Activated T-cell treated with anti-CD3 and anti-CD28 coated beads, Interleukin-2, amount 50 U/mL, for 72 hours (primary cell): ENCODE measurements at regions not wholly inside any gene's neighbourhood (a gene's known extent, or its start where the extent isn't known, plus 50 kb on each side); places are given as distances from the start of the nearest gene placed in this dataset.

ENCODE experiments used
- ATAC-seq, 2 donors: fragments of 150-1000 bp; cut with Tn5 transposase; replicated peaks in 1 of 2; 2 replicates each; pipeline ENCODE4 v1.10.0; 2021; ENCODE audit warnings: moderate library complexity in 2 of 2, mild to moderate bottlenecking in 1 of 2
- DNase-seq, 2 donors: peaks; one replicate each; pipeline ENCODE4 v3.0.0; 2021 to 2022; ENCODE audit warnings: mixed read lengths in 1 of 2
- H3K27ac Mint-ChIP-seq: one replicate; pipeline ENCODE4 v1.8.0; 2022; ENCODE audit warnings: mild to moderate bottlenecking, moderate library complexity, mixed read lengths
- H3K27me3 Mint-ChIP-seq: one replicate; pipeline ENCODE4 v1.8.0; 2022; ENCODE audit warnings: low read depth, mixed read lengths
- H3K36me3 Mint-ChIP-seq, 2 donors: one replicate each; pipeline ENCODE4 v1.8.0; 2022; ENCODE audit warnings: mixed read lengths in 2 of 2, mild to moderate bottlenecking in 1 of 2; ENCODE audit not compliant: insufficient read depth in 2 of 2
- H3K4me1 Mint-ChIP-seq: one replicate; pipeline ENCODE4 v1.8.0; 2022; ENCODE audit warnings: low read depth, mixed read lengths
- H3K4me3 Mint-ChIP-seq, 2 donors: one replicate each; pipeline ENCODE4 v1.8.0; 2022; ENCODE audit warnings: mild to moderate bottlenecking in 2 of 2, mixed read lengths in 2 of 2, moderate library complexity in 2 of 2
- H3K9me3 Mint-ChIP-seq, 2 donors: one replicate each; pipeline ENCODE4 v1.8.0; 2022; ENCODE audit warnings: mixed read lengths in 2 of 2

DNA sequence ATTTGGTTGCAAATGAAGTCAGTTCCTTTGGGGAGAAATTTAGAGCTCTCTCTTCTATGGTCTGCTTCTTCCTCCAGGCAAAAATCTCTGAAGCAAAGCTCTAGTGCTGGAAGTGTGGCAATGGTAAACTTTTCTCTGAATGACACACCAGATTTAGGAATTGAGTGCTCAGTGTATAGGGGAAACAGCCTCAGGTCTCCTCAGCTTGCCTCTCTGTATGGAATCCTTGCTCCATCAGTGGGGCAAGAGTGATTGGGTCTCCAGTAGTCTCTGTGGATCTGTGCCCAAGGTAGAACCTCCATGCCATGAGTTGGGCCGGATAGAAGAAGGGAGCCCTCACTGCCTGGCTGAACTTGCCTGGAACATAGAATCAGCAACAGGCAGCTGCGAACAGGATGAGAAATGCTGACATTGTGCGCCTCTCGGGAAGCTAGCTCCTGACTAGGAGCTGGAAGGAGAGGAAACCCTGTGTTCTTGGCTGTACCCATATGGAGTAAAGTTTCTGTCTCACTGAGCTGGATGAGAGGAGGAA, 156.1 kb downstream of the WNT7A start:
- DNase-seq (no peak), ATAC-seq (no peak)
- Mint-ChIP-seq H3K4me3 (no peak overlapping the region), H3K4me1 (no peaks in the 10 kb centered on the region), H3K9me3 (peaks cover 2 to 13% of the 10 kb centered on the region in 2 donors), H3K27ac (no peak overlapping the region), H3K27me3 (peaks cover 15% of the 10 kb centered on the region), H3K36me3 (peaks cover 6 to 8% of the 10 kb centered on the region in 2 donors)

DNA sequence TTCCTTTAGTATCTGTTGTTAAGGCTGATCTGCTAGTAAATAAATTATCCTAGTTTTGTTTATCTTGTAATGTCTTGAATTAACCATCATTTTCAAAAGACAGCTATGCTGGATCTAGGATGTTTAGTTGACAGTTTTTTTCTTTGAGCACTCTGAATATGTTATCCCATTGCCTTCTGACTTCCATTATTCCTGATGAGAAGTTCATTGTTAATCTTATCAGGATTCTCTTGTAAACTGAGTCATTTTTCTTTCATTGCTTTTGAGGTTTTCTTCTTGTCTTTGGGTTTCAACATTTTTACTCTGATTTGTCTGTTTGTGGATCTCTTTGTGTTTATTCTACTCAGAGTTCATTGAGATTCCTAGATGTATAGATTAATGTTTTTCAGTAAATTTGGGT, 157.7 kb downstream of the WNT7A start:
- Mint-ChIP-seq H3K27ac (no peak overlapping the region), H3K4me1 (no peaks in the 10 kb centered on the region)
- ATAC-seq: no peak

DNA sequence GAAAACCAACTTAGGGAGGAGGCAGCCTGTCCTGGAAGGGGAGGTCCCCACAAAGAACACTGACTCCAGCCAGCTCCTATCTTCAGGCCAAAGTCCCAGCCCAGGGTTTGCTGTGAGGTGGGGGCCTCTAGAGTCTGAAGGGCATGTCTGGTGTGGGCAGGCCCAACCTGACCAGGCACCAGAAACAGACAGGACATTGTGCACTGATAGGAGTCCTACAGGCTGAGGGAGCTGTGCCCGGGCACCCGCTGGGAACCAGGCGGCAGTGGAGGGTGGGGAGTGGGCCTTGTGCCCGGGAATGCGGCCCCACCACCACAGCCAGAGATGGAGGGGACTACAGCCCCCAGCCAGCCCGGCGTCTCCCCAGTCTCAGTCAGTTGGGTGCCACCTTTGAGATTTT, 161.4 kb downstream of the WNT7A start:
- ATAC-seq: no peak
- Mint-ChIP-seq H3K4me3 (no peak overlapping the region), H3K9me3 (peaks cover 8 to 16% of the 10 kb centered on the region in 2 donors), H3K27me3 (no peaks in the 10 kb centered on the region), H3K4me1 (no peaks in the 10 kb centered on the region), H3K36me3 (peaks cover 4 to 7% of the 10 kb centered on the region in 2 donors), H3K27ac (no peak overlapping the region)
- DNase-seq: no peak

More for the DNA sequence above, 157.7 kb downstream of the WNT7A start:
- no peak for DNase-seq
- peaks cover 10% of the 10 kb centered on the region for H3K27me3 Mint-ChIP-seq
- peaks cover 4 to 8% of the 10 kb centered on the region in 2 donors for H3K36me3 Mint-ChIP-seq
- H3K9me3 Mint-ChIP-seq: peaks cover 2 to 13% of the 10 kb centered on the region in 2 donors
- H3K4me3 Mint-ChIP-seq: no peak overlapping the region

DNA sequence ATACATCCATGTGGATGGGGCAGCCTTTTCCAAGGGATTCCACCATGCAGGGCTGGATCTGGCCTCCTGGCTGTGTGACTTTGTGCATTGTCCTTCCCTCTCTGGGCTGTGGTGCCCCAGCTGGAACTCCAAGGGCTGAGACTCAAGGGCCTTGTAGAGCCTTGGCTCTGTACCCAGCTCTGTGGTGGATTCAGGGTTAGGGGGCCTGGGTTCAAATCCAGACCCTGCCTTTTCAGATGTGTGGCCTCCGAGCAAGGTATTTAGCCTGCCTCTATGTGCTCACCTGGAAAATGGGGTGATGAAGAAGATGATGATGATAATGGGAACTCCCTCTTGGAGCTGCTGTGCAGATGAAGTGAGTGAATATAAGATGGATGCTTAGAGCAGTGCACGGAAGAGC, 161.9 kb downstream of the WNT7A start:
- Mint-ChIP-seq H3K36me3 (peaks cover 3 to 4% of the 10 kb centered on the region in 2 donors), H3K4me3 (no peak overlapping the region), H3K4me1 (no peaks in the 10 kb centered on the region), H3K27me3 (no peaks in the 10 kb centered on the region), H3K27ac (no peak overlapping the region), H3K9me3 (peaks cover 9 to 18% of the 10 kb centered on the region in 2 donors)
- DNase-seq (no peak), ATAC-seq (no peak)

DNA sequence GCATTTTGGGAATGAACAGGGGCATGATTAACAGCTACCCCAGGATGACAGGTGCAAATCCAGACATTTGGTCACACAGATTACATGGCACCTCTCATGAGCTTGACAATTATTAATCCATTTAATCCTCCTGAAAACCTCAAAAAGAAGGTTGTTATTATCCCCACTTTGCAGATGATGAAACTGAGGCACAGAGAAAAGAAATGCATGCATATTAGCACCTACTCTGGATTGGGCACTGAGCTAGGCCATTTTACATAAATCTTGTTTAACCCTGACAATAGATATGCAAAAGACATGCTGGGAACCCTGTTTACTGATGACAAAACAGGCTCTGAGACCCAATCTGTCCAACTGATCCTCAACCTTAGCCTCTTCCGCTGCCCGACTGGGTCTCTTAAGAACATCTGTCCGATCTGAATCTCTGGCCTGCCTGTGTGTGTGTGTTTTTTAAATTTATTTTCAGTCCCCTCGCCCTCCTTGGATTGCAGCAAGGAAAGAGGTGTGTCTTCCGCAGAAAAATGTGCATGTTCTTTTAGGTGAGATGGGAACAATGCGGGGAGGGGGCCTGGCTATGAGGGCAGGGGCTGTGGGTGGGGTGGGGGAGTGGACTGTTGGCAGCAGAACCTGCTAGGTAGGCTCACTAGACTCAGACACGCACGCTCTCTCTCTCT, 162.5 kb downstream of the WNT7A start:
- Mint-ChIP-seq H3K27me3 (no peaks in the 10 kb centered on the region), H3K36me3 (peaks cover 0 to 2% of the 10 kb centered on the region in 2 donors), H3K4me3 (no peak overlapping the region), H3K9me3 (peaks cover 9 to 16% of the 10 kb centered on the region in 2 donors), H3K4me1 (no peaks in the 10 kb centered on the region), H3K27ac (no peak overlapping the region)
- DNase-seq: no peak
- no peak for ATAC-seq

DNA sequence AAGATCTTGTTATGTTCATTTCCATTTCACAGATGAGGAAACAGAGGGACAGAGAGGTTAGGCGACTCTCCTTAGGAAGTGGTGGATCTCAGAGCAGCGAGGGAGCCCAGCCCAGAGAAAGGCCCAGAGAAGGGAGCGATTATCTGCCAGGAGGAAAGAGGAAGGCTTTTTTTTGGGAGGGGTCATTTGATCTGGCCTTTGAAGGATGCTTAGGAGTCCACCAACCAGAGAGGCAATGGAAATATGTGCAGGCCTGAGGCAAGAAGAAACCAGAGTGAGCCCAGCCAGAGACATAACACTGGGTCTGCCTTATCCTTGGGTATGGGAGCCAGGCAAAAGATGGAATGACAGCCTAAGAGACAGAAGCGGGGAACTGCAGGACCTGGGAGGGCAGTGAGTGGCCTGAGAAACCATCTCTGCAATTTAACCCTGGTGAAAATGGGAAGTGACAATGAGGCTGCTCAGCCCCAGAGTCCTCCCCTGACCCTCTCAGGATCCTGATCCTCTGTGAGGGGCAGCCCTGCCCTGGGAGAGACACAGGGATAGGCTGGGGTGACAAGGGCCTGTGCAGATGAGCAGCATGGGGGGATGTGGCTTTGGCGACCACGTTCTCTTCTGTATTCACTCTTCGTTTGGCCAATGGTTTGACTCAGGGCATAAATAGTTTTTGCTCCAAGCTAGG, 163.2 kb downstream of the WNT7A start:
- DNase-seq: no peak
- Mint-ChIP-seq H3K27ac (no peak overlapping the region), H3K27me3 (no peaks in the 10 kb centered on the region), H3K4me1 (no peaks in the 10 kb centered on the region), H3K36me3 (no peaks in the 10 kb centered on the region), H3K4me3 (no peak overlapping the region), H3K9me3 (peaks cover 15% of the 10 kb centered on the region in 2 donors)
- ATAC-seq: no peak

DNA sequence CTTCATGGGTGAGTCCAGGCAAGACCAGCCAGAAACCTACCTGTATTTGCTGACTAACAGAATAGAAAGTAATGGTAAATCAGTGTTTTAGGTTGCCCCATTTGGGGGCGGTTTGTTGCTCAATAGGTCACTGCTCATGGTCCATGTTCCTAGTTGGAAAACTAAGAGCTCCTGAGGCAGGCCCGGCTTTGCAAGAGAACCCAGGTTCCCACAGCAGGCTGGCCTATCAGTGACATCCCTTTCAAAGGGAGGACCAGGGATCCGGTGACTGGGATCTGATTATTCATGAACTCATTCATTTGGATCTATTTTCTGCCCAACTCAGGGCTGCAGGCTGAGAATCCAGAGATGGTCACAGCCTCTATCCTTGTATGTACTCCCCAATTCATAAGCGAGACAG, 163.9 kb downstream of the WNT7A start:
- Mint-ChIP-seq H3K27me3 (no peaks in the 10 kb centered on the region), H3K36me3 (no peaks in the 10 kb centered on the region), H3K4me1 (no peaks in the 10 kb centered on the region), H3K27ac (no peak overlapping the region), H3K4me3 (no peak overlapping the region), H3K9me3 (peaks cover 22% of the 10 kb centered on the region in 2 donors)
- no peak for DNase-seq
- ATAC-seq: no peak

DNA sequence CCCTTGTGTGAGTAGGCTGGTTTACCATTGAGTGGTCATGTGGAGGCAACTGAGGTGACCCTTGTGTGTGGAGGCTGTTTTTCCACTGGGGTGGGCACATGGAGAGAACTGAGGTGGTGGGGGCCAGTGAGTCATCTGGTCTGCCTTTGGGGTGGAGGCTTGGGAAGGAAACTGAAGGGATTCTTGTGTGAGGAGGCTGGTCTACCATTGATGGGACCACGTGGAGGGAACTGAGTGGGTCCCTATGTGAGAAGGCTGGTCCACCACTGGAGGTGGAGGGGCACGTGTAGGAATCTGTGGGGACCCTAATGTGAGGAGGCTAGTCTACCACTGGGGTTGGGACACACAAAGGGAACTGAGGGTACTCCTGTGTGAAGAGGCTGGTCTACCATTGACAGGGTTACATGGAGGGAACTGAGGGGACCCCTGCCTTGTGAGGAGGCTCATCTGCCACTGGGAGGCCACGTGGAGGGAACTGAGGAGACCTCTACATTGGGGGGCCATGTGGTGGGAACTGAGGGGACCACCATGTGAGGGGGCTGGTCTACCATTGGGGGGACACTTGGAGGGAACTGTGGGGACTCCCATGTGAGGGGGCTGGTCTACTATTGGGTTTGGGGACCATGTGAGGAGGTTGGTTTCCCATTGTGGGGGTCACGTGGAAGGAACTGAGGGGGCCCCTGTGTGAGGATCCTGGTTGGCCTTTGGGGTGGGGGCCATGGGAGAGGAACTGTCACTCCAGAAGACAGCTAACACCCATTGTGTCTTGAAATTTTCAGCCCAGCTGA, 164.5 kb downstream of the WNT7A start:
- Mint-ChIP-seq H3K4me3 (no peak overlapping the region), H3K27me3 (no peaks in the 10 kb centered on the region), H3K27ac (no peak overlapping the region), H3K36me3 (peaks cover 0 to 3% of the 10 kb centered on the region in 2 donors), H3K9me3 (peaks cover 24 to 25% of the 10 kb centered on the region in 2 donors), H3K4me1 (no peaks in the 10 kb centered on the region)
- DNase-seq (no peak), ATAC-seq (no peak)

DNA sequence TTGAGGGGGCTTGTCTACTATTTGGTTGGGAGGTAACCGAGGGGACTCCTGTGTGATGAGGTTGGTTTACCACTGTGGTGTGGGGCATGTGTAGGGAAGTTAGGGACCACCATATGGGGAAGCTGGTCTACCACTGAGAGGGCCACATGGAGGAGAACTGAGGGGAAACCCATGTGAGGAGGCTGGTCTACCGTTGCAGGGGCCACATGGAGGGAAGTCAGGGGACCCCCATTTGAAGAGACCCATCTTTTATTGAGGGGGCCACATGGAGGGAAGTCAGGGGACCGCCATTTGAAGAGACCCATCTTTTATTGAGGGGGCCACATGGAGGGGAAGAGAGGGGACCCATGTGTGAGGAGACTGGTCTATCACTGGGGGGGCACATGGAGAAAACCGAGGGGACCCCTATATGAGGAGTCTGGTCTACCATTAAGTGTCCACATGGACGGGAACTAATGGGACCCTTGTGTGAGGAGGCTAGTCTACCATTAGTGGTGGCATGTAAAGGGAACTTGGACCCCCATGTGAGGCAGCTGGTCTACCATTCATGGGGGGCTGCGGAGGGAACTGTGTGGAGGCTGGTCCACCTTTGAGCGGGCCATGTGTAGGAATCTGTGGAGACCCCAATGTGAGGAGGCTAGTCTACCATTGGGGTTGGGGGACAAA, 165.5 kb downstream of the FBLN2 start:
- H3K9me3 Mint-ChIP-seq: peaks cover 30 to 32% of the 10 kb centered on the region in 2 donors
- H3K27ac Mint-ChIP-seq: no peak overlapping the region
- peaks cover 0 to 3% of the 10 kb centered on the region in 2 donors for H3K36me3 Mint-ChIP-seq
- ATAC-seq: no peak
- H3K4me1 Mint-ChIP-seq: no peaks in the 10 kb centered on the region
- peaks cover under 1% of the 10 kb centered on the region for H3K27me3 Mint-ChIP-seq
- no peak for DNase-seq
- no peak overlapping the region for H3K4me3 Mint-ChIP-seq

DNA sequence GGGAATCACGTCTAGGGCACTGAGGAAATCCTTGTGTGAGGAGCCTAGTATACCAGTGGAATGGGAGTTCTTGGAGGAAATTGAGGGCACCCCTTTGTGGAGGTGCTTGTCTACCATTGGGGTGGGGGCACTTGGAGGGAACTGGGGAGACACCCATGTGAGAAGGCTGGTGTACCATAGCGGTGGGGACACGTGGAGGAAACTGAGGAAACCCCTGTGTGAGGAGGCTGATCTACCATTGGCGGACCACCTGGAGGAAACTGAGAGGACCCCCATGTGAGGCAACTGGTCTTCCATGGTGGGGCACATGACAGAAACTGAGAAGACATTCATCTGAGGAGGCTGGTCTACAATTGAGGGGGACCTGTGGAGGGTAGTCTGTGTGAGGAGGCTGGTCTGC, 164.5 kb downstream of the FBLN2 start:
- H3K9me3 Mint-ChIP-seq: peaks cover 36 to 38% of the 10 kb centered on the region in 2 donors

DNA sequence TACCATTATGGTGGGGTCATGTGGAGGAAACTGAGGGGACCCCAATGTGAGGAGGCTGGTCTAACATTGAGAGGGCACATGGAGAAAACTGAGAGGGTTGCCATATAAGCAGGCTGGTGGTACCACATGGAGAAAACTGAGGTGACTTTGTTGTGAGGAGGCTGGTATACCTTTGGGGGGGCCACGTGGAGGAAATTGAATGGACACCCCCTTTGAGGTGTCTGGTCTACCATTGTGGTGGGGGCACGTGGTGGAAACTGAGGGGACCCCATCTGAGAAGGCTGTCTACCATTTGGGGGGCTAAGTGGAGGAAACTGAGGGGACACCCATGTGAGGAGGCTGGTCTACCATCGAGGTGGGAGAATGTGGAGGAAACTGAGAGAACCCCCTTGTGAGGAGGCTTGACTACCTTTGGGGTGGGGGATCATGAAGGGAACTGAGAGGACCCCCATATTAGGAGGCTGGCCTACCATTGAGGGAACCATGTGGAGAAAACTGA, 163.8 kb downstream of the FBLN2 start:
- Mint-ChIP-seq H3K4me3 (no peak overlapping the region), H3K36me3 (peaks cover 4 to 5% of the 10 kb centered on the region in 2 donors), H3K4me1 (no peaks in the 10 kb centered on the region), H3K9me3 (peaks cover 42 to 43% of the 10 kb centered on the region in 2 donors), H3K27ac (no peak overlapping the region), H3K27me3 (peaks cover 11% of the 10 kb centered on the region)
- DNase-seq: no peak
- no peak for ATAC-seq

More for the DNA sequence above, 164.5 kb downstream of the FBLN2 start:
- no peak for DNase-seq
- Mint-ChIP-seq H3K4me1 (no peaks in the 10 kb centered on the region), H3K27ac (no peak overlapping the region), H3K27me3 (peaks cover 10% of the 10 kb centered on the region), H3K36me3 (peaks cover 3 to 4% of the 10 kb centered on the region in 2 donors), H3K4me3 (no peak overlapping the region)
- ATAC-seq: no peak

DNA sequence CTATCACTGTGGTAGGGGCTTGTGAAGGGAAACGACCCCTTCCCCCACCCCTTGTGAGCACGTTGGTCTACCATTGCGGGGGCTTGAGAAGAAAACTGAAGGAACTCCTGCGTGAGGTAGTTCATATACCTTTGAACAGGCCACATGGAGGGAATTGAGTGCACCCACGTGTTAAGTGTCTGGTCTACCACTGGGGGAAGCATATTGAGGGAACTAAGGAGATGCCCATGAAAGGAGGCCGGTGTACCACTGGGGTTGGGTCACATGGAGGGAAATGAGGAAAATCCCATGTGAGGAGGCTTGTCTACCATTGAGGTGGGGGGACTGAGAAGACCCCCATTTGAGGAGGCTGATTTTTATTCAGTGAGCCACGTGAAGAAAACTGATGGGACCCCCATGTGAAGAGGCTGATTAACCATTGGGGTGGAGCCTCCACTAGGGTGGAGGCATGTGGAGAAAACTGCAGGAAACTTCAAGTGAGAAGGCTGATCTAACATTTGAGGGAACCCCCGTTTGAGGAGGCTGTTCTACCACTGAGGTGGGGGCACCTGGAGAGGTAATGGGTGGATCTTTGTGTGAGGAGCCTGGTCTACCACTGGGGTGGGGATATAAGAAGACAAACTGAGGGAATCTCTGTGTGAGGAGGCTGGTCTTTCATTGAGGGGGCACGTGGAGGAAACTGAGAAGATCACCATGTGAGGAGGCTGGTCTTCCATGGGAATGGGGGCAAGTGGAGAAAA, 163.2 kb downstream of the FBLN2 start:
- no peak for ATAC-seq
- Mint-ChIP-seq H3K9me3 (peaks cover 44 to 49% of the 10 kb centered on the region in 2 donors), H3K27ac (no peak overlapping the region), H3K4me3 (no peak overlapping the region), H3K4me1 (no peaks in the 10 kb centered on the region), H3K27me3 (peaks cover 11% of the 10 kb centered on the region), H3K36me3 (peaks cover 4 to 5% of the 10 kb centered on the region in 2 donors)
- no peak for DNase-seq
